IMR-90 (cell line): ENCODE measurements at regions not wholly inside any gene's neighbourhood (a gene's known extent, or its start where the extent isn't known, plus 50 kb on each side); places are given as distances from the start of the nearest gene placed in this dataset.

Experiments
- ATAC-seq: fragments of 200-7000 bp; cut with Tn5 transposase; 2 replicates; pipeline ENCODE4 v1.9.1; 2020; ENCODE audit warnings: low read depth, mild to moderate bottlenecking, moderate library complexity
- BruUV-seq: library from RNA; stranded (reverse); fragments of 400-500 nt; replicated peaks from 2 replicates; lab custom pipeline; 2021; lab: Mats Ljungman, UMichigan
- CTCF ChIA-PET: fragments of 300-600 bp; formaldehyde crosslinking; extraction: SDS; loops from one replicate; lab custom pipeline; 2021; ENCODE audit warnings: antibody characterized with exemption; lab: Yijun Ruan, JAX
- POLR2A ChIA-PET: fragments of 300-600 bp; sonication (Branson Sonifier 250); formaldehyde crosslinking; loops from one replicate; lab custom pipeline; 2022; ENCODE audit warnings: antibody characterized with exemption; ENCODE audit not compliant: unreplicated experiment; lab: Charles Lee
- DNase-seq: peaks from one replicate; pipeline ENCODE4 v3.0.0; 2013
- H2AFZ ChIP-seq: replicated peaks from 2 replicates; pipeline ENCODE3; 2013; ENCODE audit warnings: low read length, mild to moderate bottlenecking; ENCODE audit not compliant: poor library complexity
- H2AK5ac ChIP-seq: 2 replicates; pipeline ENCODE4 v1.6.1; 2013; ENCODE audit warnings: low read depth, low read length, inconsistent platforms
- H2AK9ac ChIP-seq: replicated peaks from 2 replicates; pipeline ENCODE3; 2013; ENCODE audit warnings: mild to moderate bottlenecking, low read depth, low read length, moderate library complexity; ENCODE audit not compliant: poor library complexity
- H2BK120ac ChIP-seq: 2 replicates; pipeline ENCODE4 v1.6.1; 2013; ENCODE audit warnings: low read depth, low read length, inconsistent platforms
- H2BK15ac ChIP-seq: 3 replicates; pipeline ENCODE4 v1.6.1; 2013; ENCODE audit warnings: low read depth, low read length, inconsistent platforms
- H2BK20ac ChIP-seq: 2 replicates; pipeline ENCODE4 v1.6.1; 2013; ENCODE audit warnings: low read depth, mild to moderate bottlenecking, inconsistent platforms, low read length, moderate library complexity
- H2BK5ac ChIP-seq: 2 replicates; pipeline ENCODE4 v1.6.1; 2013; ENCODE audit warnings: mild to moderate bottlenecking, low read depth, low read length, inconsistent platforms; ENCODE audit not compliant: poor library complexity, severe bottlenecking
- H3K14ac ChIP-seq: replicated peaks from 2 replicates; pipeline ENCODE4 v1.6.1; 2013; ENCODE audit warnings: low read depth, low read length, inconsistent platforms
- H3K18ac ChIP-seq: 2 replicates; pipeline ENCODE4 v1.6.1; 2013; ENCODE audit warnings: low read depth, low read length, control low read depth
- H3K23ac ChIP-seq: 2 replicates; pipeline ENCODE4 v1.6.1; 2013; ENCODE audit warnings: low read depth, low read length, inconsistent platforms
- H3K27ac ChIP-seq: 2 replicates; pipeline ENCODE4 v1.5.1; 2013; ENCODE audit warnings: mild to moderate bottlenecking, control low read depth, low read length; ENCODE audit not compliant: insufficient read depth
- H3K27me3 ChIP-seq: 2 replicates; pipeline ENCODE4 v1.6.1; 2013; ENCODE audit warnings: low read length; ENCODE audit not compliant: control insufficient read depth, insufficient read depth
- H3K36me3 ChIP-seq: 2 replicates; pipeline ENCODE4 v1.6.1; 2013; ENCODE audit warnings: low read length, mixed read lengths; ENCODE audit not compliant: control insufficient read depth, insufficient read depth
- H3K4ac ChIP-seq: 2 replicates; pipeline ENCODE4 v1.6.1; 2013; ENCODE audit warnings: low read depth, low read length, inconsistent platforms
- H3K4me1 ChIP-seq: 2 replicates; pipeline ENCODE4 v1.6.1; 2013; ENCODE audit warnings: low read length, mixed read lengths; ENCODE audit not compliant: control insufficient read depth, insufficient read depth
- H3K4me2 ChIP-seq: 2 replicates; pipeline ENCODE4 v1.6.1; 2013; ENCODE audit warnings: low read depth, mild to moderate bottlenecking, control low read depth, low read length, moderate library complexity
- H3K4me3 ChIP-seq: 2 replicates; pipeline ENCODE4 v1.5.1; 2013; ENCODE audit warnings: low read depth, mild to moderate bottlenecking, control low read depth, low read length, moderate library complexity; ENCODE audit not compliant: insufficient read depth
- H3K56ac ChIP-seq: 2 replicates; pipeline ENCODE4 v1.6.1; 2013; ENCODE audit warnings: low read length, inconsistent platforms; ENCODE audit not compliant: insufficient read depth; ENCODE audit errors: extremely low read depth
- H3K79me1 ChIP-seq, 2 experiments: 2 replicates each; pipeline ENCODE4 v1.6.1; 2013; ENCODE audit warnings: low read length in 2 of 2, inconsistent platforms in 1 of 2, low read depth in 1 of 2
- H3K9ac ChIP-seq: 2 replicates; pipeline ENCODE4 v1.6.1; 2013; ENCODE audit warnings: low read depth, low read length, control low read depth
- H3K9me1 ChIP-seq: 2 replicates; pipeline ENCODE4 v1.6.1; 2013; ENCODE audit warnings: low read length, inconsistent platforms; ENCODE audit not compliant: insufficient read depth
- H3K9me3 ChIP-seq: 2 replicates; pipeline ENCODE4 v1.6.1; 2013; ENCODE audit warnings: low read length; ENCODE audit not compliant: control insufficient read depth, insufficient read depth
- H4K20me1 ChIP-seq: 2 replicates; pipeline ENCODE4 v1.6.1; 2013; ENCODE audit warnings: low read length, inconsistent platforms; ENCODE audit not compliant: insufficient read depth
- H4K5ac ChIP-seq: 2 replicates; pipeline ENCODE4 v1.6.1; 2013; ENCODE audit warnings: mild to moderate bottlenecking, low read depth, low read length, control low read depth
- H4K8ac ChIP-seq, 2 experiments: 2 replicates each; pipeline ENCODE4 v1.6.1; 2013; ENCODE audit warnings: low read depth in 2 of 2, low read length in 2 of 2, control low read depth in 1 of 2, inconsistent platforms in 1 of 2
- H4K91ac ChIP-seq: 2 replicates; pipeline ENCODE4 v1.6.1; 2013; ENCODE audit warnings: low read depth, low read length, inconsistent platforms; ENCODE audit not compliant: insufficient read depth
- BHLHE40 ChIP-seq: fragments of 150-350 bp; IDR thresholded peaks from 2 replicates; pipeline ENCODE4 v1.6.1; 2016; ENCODE audit warnings: mild to moderate bottlenecking, low read depth, low read length
- CEBPB ChIP-seq: IDR thresholded peaks from 2 replicates; pipeline ENCODE4 v1.6.1; 2012; ENCODE audit warnings: low read depth, low read length, improper control_type of control experiment
- CHD1 ChIP-seq: IDR thresholded peaks from 2 replicates; pipeline ENCODE4 v1.6.1; 2012; ENCODE audit warnings: low read depth, low read length, improper control_type of control experiment
- FOS ChIP-seq: fragments of 150-350 bp; IDR thresholded peaks from 2 replicates; pipeline ENCODE4 v1.6.1; 2016; ENCODE audit warnings: low read depth, low read length
- MAFK ChIP-seq: IDR thresholded peaks from 2 replicates; pipeline ENCODE4 v1.6.1; 2012; ENCODE audit warnings: low read depth, low read length, improper control_type of control experiment
- MAZ ChIP-seq: IDR thresholded peaks from 2 replicates; pipeline ENCODE4 v1.6.1; 2012; ENCODE audit warnings: low read depth, mild to moderate bottlenecking, low read length, improper control_type of control experiment, moderate library complexity, borderline replicate concordance
- MXI1 ChIP-seq: IDR thresholded peaks from 2 replicates; pipeline ENCODE4 v1.6.1; 2012; ENCODE audit warnings: low read depth, mild to moderate bottlenecking, low read length, moderate library complexity, borderline replicate concordance
- NFE2L2 ChIP-seq: fragments of 150-350 bp; IDR thresholded peaks from 2 replicates; pipeline ENCODE4 v1.6.1; 2016; ENCODE audit warnings: low read depth, mild to moderate bottlenecking, low read length
- POLR2A ChIP-seq: IDR thresholded peaks from 2 replicates; pipeline ENCODE4 v1.6.1; 2012; ENCODE audit warnings: mild to moderate bottlenecking, low read depth, low read length
- RAD21 ChIP-seq: IDR thresholded peaks from 2 replicates; pipeline ENCODE4 v1.6.1; 2012; ENCODE audit warnings: low read length, improper control_type of control experiment
- RCOR1 ChIP-seq: IDR thresholded peaks from 2 replicates; pipeline ENCODE4 v1.6.1; 2012; ENCODE audit warnings: mild to moderate bottlenecking, low read length, improper control_type of control experiment; ENCODE audit not compliant: insufficient replicate concordance
- RFX5 ChIP-seq: IDR thresholded peaks from 2 replicates; pipeline ENCODE4 v1.8.0; 2012; ENCODE audit warnings: low read depth, mild to moderate bottlenecking, low read length, moderate library complexity
- SMC3 ChIP-seq: fragments of 150-350 bp; IDR thresholded peaks from 2 replicates; pipeline ENCODE4 v1.6.1; 2016; ENCODE audit warnings: low read depth, mild to moderate bottlenecking, antibody characterized with exemption, low read length, moderate library complexity
- WGBS, 2 experiments: methylation state at CpG; one replicate each; pipeline versions ENCODE4 v1.1.5 to v1.1.7; 2013; ENCODE audit warnings: missing lambda C conversion rate in 2 of 2; ENCODE audit not compliant: insufficient read length in 1 of 2; ENCODE audit errors: extremely low coverage in 2 of 2; 5-methylcytosine and 5-hydroxymethylcytosine counted together
- dilution Hi-C: fragments of 300-500 bp; cut with HindIII; formaldehyde crosslinking; loops from one replicate; pipeline ENCODE4 v1.14.3; 2018; ENCODE audit warnings: low sequenced_read_pairs; ENCODE audit not compliant: unreplicated experiment
- in situ Hi-C: fragments of 300-500 bp; cut with MboI; formaldehyde crosslinking; loops from 3 replicates; pipeline ENCODE4 v1.14.3; 2019; ENCODE audit warnings: low sequenced_read_pairs, inconsistent platforms, mixed read lengths
- intact Hi-C: fragments of 100-400 bp; cut with micrococcal nuclease; formaldehyde crosslinking; loops from 2 replicates; pipeline ENCODE4 v1.10.0; 2022
- TF ChIP-seq, protein P1 (sequence below): conservative IDR thresholded peaks from 2 replicates; pipeline ENCODE4 v1.5.1; 2012; ENCODE audit warnings: mild to moderate bottlenecking, low read depth, low read length, improper control_type of control experiment
- TF ChIP-seq, protein P2 (sequence below): fragments of 150-350 bp; IDR thresholded peaks from 2 replicates; pipeline ENCODE4 v1.6.1; 2016; ENCODE audit warnings: low read depth, mild to moderate bottlenecking, low read length, moderate library complexity, borderline replicate concordance
- TF ChIP-seq, protein P3 (sequence below): fragments of 150-350 bp; IDR thresholded peaks from 2 replicates; pipeline ENCODE4 v1.6.1; 2017; ENCODE audit warnings: mild to moderate bottlenecking, antibody characterized with exemption, low read length, low read depth

DNA sequence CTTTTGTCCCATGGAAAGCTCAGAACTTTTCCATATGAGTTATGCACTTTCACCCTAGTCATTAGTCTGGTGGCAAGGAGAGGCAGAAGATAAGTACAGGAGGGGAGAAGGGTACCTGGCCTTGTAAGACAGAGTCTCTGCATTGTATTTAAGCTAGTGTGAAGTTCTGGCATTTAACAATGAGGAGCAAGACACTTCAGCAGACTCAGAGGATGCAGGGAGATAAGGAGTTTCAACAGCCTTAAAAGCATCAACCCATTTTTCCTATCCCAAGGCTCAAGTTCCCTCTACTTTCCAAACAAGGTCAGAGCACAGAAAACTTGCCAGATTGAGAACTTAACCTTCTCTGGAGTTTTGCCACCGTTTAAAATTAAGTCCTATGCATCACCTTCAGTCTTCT, 348.2 kb upstream of the VRK2 start:
- H3K36me3 ChIP-seq = no peaks in the 10 kb centered on the region
- H3K23ac ChIP-seq = no peak overlapping the region
- WGBS, 2 experiments = no CpG with 5 or more reads among the region's 1 CpG
- dilution Hi-C loops (no loop called here), intact Hi-C loops (no loop called here), in situ Hi-C loops (no loop called here)
- ATAC-seq (no peak), DNase-seq (no peak)
- H2AFZ ChIP-seq = no peak overlapping the region
- no peak overlapping the region for H3K18ac ChIP-seq
- no peak overlapping the region for H3K4ac ChIP-seq
- TF ChIP-seq MXI1 (no peak), RAD21 (no peak), CEBPB (no peak), NFE2L2 (no peak), RFX5 (no peak), FOS (no peak), CHD1 (no peak), RCOR1 (no peak), SMC3 (no peak), MAZ (no peak), MAFK (no peak), BHLHE40 (no peak), POLR2A (no peak)
- TF ChIP-seq, protein P1, sequence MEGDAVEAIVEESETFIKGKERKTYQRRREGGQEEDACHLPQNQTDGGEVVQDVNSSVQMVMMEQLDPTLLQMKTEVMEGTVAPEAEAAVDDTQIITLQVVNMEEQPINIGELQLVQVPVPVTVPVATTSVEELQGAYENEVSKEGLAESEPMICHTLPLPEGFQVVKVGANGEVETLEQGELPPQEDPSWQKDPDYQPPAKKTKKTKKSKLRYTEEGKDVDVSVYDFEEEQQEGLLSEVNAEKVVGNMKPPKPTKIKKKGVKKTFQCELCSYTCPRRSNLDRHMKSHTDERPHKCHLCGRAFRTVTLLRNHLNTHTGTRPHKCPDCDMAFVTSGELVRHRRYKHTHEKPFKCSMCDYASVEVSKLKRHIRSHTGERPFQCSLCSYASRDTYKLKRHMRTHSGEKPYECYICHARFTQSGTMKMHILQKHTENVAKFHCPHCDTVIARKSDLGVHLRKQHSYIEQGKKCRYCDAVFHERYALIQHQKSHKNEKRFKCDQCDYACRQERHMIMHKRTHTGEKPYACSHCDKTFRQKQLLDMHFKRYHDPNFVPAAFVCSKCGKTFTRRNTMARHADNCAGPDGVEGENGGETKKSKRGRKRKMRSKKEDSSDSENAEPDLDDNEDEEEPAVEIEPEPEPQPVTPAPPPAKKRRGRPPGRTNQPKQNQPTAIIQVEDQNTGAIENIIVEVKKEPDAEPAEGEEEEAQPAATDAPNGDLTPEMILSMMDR = no peak
- TF ChIP-seq, protein P2, sequence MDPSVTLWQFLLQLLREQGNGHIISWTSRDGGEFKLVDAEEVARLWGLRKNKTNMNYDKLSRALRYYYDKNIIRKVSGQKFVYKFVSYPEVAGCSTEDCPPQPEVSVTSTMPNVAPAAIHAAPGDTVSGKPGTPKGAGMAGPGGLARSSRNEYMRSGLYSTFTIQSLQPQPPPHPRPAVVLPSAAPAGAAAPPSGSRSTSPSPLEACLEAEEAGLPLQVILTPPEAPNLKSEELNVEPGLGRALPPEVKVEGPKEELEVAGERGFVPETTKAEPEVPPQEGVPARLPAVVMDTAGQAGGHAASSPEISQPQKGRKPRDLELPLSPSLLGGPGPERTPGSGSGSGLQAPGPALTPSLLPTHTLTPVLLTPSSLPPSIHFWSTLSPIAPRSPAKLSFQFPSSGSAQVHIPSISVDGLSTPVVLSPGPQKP = no peak
- TF ChIP-seq, protein P3, sequence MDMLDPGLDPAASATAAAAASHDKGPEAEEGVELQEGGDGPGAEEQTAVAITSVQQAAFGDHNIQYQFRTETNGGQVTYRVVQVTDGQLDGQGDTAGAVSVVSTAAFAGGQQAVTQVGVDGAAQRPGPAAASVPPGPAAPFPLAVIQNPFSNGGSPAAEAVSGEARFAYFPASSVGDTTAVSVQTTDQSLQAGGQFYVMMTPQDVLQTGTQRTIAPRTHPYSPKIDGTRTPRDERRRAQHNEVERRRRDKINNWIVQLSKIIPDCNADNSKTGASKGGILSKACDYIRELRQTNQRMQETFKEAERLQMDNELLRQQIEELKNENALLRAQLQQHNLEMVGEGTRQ = no peak
- H2AK5ac ChIP-seq = no peak overlapping the region
- H2BK120ac ChIP-seq = no peak overlapping the region
- H3K14ac ChIP-seq = no peak overlapping the region
- no peak overlapping the region for H3K4me2 ChIP-seq
- no peak overlapping the region for H4K5ac ChIP-seq
- no peak overlapping the region for H3K56ac ChIP-seq
- H3K9ac ChIP-seq = no peak overlapping the region
- no peaks in the 10 kb centered on the region for H3K79me1 ChIP-seq
- no peaks in the 10 kb centered on the region for H3K4me1 ChIP-seq
- BruUV-seq = no TSS peak
- POLR2A ChIA-PET = interaction anchor here (1.1 kb wide), 1 partner anchor 12 kb away, joined by 9 read pairs; no protein-coding TSS in a partner anchor
- H3K4me3 ChIP-seq = no peak overlapping the region
- H3K9me3 ChIP-seq = no peaks in the 10 kb centered on the region
- no peak overlapping the region for H2BK5ac ChIP-seq
- no peak overlapping the region for H2AK9ac ChIP-seq
- CTCF ChIA-PET = interaction anchor here (0.9 kb wide), 1 partner anchor 865 kb away, joined by 3 read pairs; no protein-coding TSS in a partner anchor
- H4K8ac ChIP-seq = no peak overlapping the region
- no peak overlapping the region for H3K27ac ChIP-seq
- no peaks in the 10 kb centered on the region for H4K20me1 ChIP-seq
- no peak overlapping the region for H2BK15ac ChIP-seq
- H3K9me1 ChIP-seq = no peaks in the 10 kb centered on the region
- no peak overlapping the region for H2BK20ac ChIP-seq
- no peak overlapping the region for H4K91ac ChIP-seq
- no peaks in the 10 kb centered on the region for H3K27me3 ChIP-seq
